HUES6 (cell line): ENCODE measurements at regions not wholly inside any gene's neighbourhood (a gene's known extent, or its start where the extent isn't known, plus 50 kb on each side); places are given as distances from the start of the nearest gene placed in this dataset.
"Not testable (repeated sequence)": the region's sequence is repeated elsewhere in the genome, so short reads cannot be mapped to it uniquely, and the experiment has no call there.

Experiments used
- H3K27ac ChIP-seq: 2 replicates; pipeline ENCODE4 v1.7.0; 2013; ENCODE audit warnings: low read depth, mild to moderate bottlenecking, low read length, inconsistent platforms
- H3K27me3 ChIP-seq: 2 replicates; pipeline ENCODE4 v1.6.1; 2013; ENCODE audit warnings: low read length; ENCODE audit not compliant: control insufficient read depth, insufficient read depth
- H3K36me3 ChIP-seq: 2 replicates; pipeline ENCODE4 v1.6.1; 2013; ENCODE audit warnings: low read length; ENCODE audit not compliant: control insufficient read depth, insufficient read depth
- H3K4me1 ChIP-seq: 2 replicates; pipeline ENCODE4 v1.6.1; 2013; ENCODE audit warnings: low read length; ENCODE audit not compliant: control insufficient read depth, insufficient read depth
- H3K4me3 ChIP-seq: 2 replicates; pipeline ENCODE4 v1.5.1; 2013; ENCODE audit warnings: low read depth, low read length
- H3K9ac ChIP-seq: one replicate; pipeline ENCODE4 v1.6.1; 2013; ENCODE audit warnings: mild to moderate bottlenecking, low read length
- H3K9me3 ChIP-seq: 2 replicates; pipeline ENCODE4 v1.6.1; 2013; ENCODE audit warnings: low read depth, low read length; ENCODE audit not compliant: control insufficient read depth, insufficient read depth

- H3K27me3 ChIP-seq, H3K4me3 ChIP-seq, H3K9ac ChIP-seq, H3K27ac ChIP-seq, H3K36me3 ChIP-seq, H3K4me1 ChIP-seq, H3K9me3 ChIP-seq: not testable (repeated sequence)
Observed at GRCh38 chr2:87502948-87503347, 244.9 kb upstream of the PLGLB2 start.

DNA sequence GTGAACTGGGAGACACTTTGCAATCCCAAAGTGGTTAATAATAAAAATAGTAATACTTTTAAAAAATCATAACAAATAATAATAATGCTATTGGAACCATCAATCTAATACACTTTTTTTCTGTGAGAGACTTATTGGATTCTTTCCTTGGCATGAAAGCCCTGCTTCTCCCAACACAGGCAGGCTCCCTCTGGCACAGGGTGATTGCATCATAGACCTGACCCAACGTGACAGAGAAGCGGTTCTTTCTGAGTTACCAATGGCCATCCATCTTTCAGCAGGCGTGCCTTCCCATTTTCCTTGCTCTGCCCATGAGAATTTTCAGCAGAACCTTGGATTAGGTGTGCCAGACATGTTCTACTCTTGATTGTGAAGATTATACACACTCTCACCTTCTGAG is 242.6 kb upstream of the PLGLB2 start:
- not testable (repeated sequence) for H3K9me3 ChIP-seq, H3K4me1 ChIP-seq

DNA sequence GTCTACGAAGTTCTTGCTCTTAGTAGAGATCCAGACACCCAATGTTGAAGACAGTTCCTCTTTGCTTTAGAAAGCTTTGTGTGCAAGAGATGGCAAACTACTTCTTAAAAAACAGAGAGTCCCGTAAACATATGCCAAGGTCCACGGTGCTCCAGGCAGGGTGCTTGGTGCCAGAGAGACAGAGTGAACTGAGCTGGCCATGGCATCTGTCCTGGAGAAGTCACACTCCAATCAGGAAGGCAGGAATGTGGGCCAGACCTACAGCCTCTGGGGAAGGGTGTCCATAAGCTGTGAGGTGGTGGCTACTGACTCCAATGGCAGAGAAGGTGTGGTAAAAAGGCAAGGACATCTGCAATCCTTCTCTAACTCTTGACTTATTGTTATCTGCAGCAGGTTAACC is 242.0 kb upstream of the PLGLB2 start:
- H3K36me3 ChIP-seq, H3K9me3 ChIP-seq, H3K9ac ChIP-seq, H3K4me1 ChIP-seq, H3K27me3 ChIP-seq, H3K4me3 ChIP-seq, H3K27ac ChIP-seq: not testable (repeated sequence)

More for the DNA sequence above, 242.6 kb upstream of the PLGLB2 start:
- H3K27me3 ChIP-seq, H3K9ac ChIP-seq, H3K4me3 ChIP-seq, H3K27ac ChIP-seq, H3K36me3 ChIP-seq: not testable (repeated sequence)

GRCh38 chr2:87507378-87508348 is 240.2 kb upstream of the PLGLB2 start:
- not testable (repeated sequence) for H3K9me3 ChIP-seq, H3K4me1 ChIP-seq, H3K27me3 ChIP-seq, H3K9ac ChIP-seq, H3K36me3 ChIP-seq, H3K27ac ChIP-seq, H3K4me3 ChIP-seq

DNA sequence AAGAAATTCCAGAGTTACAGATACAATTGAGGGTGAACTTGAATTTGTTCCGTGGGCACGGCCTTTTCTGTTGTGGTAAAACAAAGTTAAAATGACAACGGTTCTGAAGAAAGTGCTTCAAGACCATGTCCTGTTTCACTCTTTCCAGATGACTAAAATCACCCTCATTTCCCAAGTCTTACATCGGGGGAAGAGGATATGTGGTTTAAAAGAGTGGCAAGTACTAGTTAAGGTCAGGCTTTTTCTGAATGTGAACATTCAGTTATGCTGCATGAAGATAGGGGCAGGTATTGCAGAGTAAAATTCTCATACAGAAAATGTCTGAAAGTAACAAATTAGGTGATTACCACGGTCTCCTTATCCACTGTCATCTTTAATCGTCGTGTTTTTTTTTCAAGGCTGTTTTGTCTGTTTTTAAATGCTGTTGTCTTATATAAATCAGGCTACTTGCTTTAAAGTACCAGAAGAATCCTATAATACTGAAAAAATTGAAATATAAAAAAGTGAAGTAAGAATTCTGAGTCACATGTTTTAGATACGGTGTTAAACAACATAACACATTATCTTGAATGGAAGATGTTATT is 236.6 kb upstream of the PLGLB2 start:
- H3K9me3 ChIP-seq, H3K4me1 ChIP-seq, H3K9ac ChIP-seq, H3K27ac ChIP-seq, H3K4me3 ChIP-seq, H3K36me3 ChIP-seq, H3K27me3 ChIP-seq: not testable (repeated sequence)

DNA sequence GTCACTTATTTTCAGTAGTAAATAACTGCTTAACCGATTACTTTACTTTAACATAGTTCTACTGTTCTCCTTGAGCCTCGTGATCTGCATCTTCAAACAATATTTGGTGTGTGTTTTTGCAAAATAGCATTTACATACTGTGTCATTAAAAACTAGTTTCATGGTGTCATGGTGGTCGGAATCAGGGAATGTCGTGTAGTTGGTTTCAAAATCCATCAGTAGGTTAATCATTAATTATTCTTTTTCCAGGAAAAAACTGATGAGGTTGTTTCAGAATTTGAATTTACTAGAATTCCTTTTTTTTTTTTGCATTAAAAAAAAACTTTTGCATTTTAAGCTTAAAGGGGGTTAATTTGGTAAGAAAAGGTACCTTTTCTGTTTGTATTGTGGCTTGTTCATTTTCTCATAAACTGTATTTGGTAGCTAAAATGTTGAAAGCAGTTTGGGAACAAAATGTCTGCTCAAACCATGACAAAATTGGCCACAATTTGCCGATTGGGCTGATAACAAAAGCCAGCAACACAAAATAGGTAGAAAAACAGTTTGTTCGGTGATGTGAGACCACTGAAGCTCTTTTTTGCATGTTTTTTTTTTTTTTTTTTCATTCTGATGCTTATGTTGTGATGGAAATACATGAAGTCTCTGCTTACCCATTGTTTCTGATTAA is 234.9 kb upstream of the PLGLB2 start:
- H3K4me3 ChIP-seq, H3K9me3 ChIP-seq, H3K4me1 ChIP-seq, H3K27me3 ChIP-seq, H3K36me3 ChIP-seq, H3K9ac ChIP-seq, H3K27ac ChIP-seq: not testable (repeated sequence)

DNA sequence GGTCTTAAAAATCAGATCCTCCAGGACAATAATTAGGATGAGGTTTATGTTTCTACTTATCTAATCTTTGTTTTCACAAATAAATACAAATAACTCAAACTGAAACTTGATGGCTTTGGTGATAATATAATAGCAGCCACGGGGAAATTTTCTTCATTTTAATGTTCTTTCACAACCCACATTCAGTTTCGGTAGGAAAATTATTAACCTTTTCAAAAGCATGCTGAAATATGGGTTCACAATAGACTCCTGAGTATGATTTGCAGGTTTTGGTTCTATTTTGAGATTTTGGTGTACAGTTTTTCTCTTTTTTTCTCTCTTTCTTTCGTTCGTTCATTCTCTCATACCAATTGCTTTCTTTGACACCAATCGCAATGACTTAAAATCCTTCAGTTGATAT is 233.9 kb upstream of the PLGLB2 start:
- H3K4me3 ChIP-seq, H3K36me3 ChIP-seq, H3K4me1 ChIP-seq, H3K9ac ChIP-seq, H3K27ac ChIP-seq, H3K9me3 ChIP-seq, H3K27me3 ChIP-seq: not testable (repeated sequence)

DNA sequence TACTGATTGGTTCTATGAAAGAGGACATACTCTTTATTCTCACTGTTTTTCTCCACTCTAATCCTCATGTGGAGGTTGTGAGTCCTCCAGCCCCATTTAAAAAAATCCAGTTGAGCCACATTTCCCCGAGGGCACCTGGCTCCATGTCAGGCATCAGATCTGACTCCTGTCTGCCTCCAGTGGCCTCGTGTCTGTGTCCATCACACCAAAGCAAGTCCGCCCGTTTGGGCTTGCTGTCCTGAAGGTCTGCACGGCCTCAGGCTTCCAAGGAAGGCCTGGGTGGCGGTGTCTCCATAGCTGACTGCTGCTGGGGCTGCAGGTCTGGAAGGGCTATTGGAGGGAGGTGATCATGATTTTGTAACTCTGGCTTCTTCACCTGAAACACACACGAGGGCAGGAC is 233.4 kb upstream of the PLGLB2 start:
- not testable (repeated sequence) for H3K27me3 ChIP-seq, H3K4me1 ChIP-seq, H3K4me3 ChIP-seq, H3K9ac ChIP-seq, H3K27ac ChIP-seq, H3K36me3 ChIP-seq, H3K9me3 ChIP-seq

GRCh38 chr2:87515226-87515625 is 232.7 kb upstream of the PLGLB2 start:
- not testable (repeated sequence) for H3K9me3 ChIP-seq, H3K27ac ChIP-seq, H3K36me3 ChIP-seq, H3K4me3 ChIP-seq, H3K4me1 ChIP-seq, H3K27me3 ChIP-seq, H3K9ac ChIP-seq

DNA sequence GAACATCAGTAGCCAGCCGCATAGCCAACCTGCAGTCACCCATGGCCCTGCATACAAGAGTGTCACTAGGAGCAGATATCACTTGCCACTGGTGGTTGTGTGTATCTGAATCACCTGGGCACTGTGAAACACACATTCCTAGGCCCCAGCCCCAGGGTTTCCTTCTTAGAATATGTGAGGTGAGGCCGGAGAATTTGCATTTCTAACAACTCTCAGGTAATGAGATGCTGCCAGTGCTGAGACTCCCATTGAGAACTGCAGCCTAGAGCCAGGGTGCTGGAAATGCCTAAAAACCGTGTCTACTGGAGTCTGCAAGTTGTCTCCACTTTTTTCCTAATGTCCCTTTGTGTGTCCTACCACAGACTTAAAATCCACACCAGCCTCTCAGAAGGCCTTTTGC is 232.0 kb upstream of the PLGLB2 start:
- not testable (repeated sequence) for H3K36me3 ChIP-seq, H3K9ac ChIP-seq, H3K27me3 ChIP-seq, H3K27ac ChIP-seq, H3K4me1 ChIP-seq, H3K9me3 ChIP-seq, H3K4me3 ChIP-seq

- H3K4me1 ChIP-seq, H3K4me3 ChIP-seq, H3K9me3 ChIP-seq, H3K27me3 ChIP-seq, H3K9ac ChIP-seq, H3K27ac ChIP-seq, H3K36me3 ChIP-seq: not testable (repeated sequence)
Observed at GRCh38 chr2:87516369-87516967, 231.4 kb upstream of the PLGLB2 start.
